ENCODE measurements at regions not wholly inside any gene's neighbourhood (a gene's known extent, or its start where the extent isn't known, plus 50 kb on each side); places are given as distances from the start of the nearest gene placed in this dataset.
"Not testable (repeated sequence)": the region's sequence is repeated elsewhere in the genome, so short reads cannot be mapped to it uniquely, and the experiment has no call there.

- DNase-seq = no peak
These were observed 438.5 kb downstream of the ZNF536 start for GRCh38 chr19:30810726-30811125.

GRCh38 chr19:30807278-30807677, 435.1 kb downstream of the ZNF536 start:
- DNase-seq = no peak

GRCh38 chr19:30806311-30806710, 434.1 kb downstream of the ZNF536 start:
- no peak for DNase-seq

GRCh38 chr19:30804751-30805150, 432.6 kb downstream of the ZNF536 start:
- no peak for DNase-seq

- DNase-seq = not testable (repeated sequence)
These were observed 432.1 kb downstream of the ZNF536 start for GRCh38 chr19:30804333-30804732.

GRCh38 chr19:30802424-30803013, 430.3 kb downstream of the ZNF536 start:
- no peak for DNase-seq

- DNase-seq = peak; percentile 11 to 15
These were observed 427.9 kb downstream of the ZNF536 start for GRCh38 chr19:30799865-30800755.

- no peak for DNase-seq
These were observed 423.5 kb downstream of the ZNF536 start for GRCh38 chr19:30795727-30796126.

GRCh38 chr19:30792561-30793505, 420.6 kb downstream of the ZNF536 start:
- DNase-seq = no peak

GRCh38 chr19:30791088-30791487, 418.9 kb downstream of the ZNF536 start:
- no peak for DNase-seq

GRCh38 chr19:30790056-30790680, 418.0 kb downstream of the ZNF536 start:
- DNase-seq = no peak

- DNase-seq = no peak
These were observed 416.1 kb downstream of the ZNF536 start for GRCh38 chr19:30788105-30788765.

GRCh38 chr19:30785458-30786137, 413.4 kb downstream of the ZNF536 start:
- no peak for DNase-seq

- DNase-seq = peak; percentile 48 to 54
These were observed 412.8 kb downstream of the ZNF536 start for GRCh38 chr19:30784850-30785457.

- no peak for DNase-seq
These were observed 411.8 kb downstream of the ZNF536 start for GRCh38 chr19:30783936-30784335.

- no peak for DNase-seq
These were observed 411.0 kb downstream of the ZNF536 start for GRCh38 chr19:30783212-30783611.

- DNase-seq = no peak
These were observed 409.3 kb downstream of the ZNF536 start for GRCh38 chr19:30781519-30781918.

GRCh38 chr19:30781047-30781446, 408.9 kb downstream of the ZNF536 start:
- no peak for DNase-seq

- no peak for DNase-seq
These were observed 408.3 kb downstream of the ZNF536 start for GRCh38 chr19:30780456-30780855.

- DNase-seq = no peak
These were observed 407.8 kb downstream of the ZNF536 start for GRCh38 chr19:30780032-30780431.
